Endothelial cell of umbilical vein (primary cell): ENCODE measurements at regions not wholly inside any gene's neighbourhood (a gene's known extent, or its start where the extent isn't known, plus 50 kb on each side); places are given as distances from the start of the nearest gene placed in this dataset.

Experiments used
- BruUV-seq: library from RNA; stranded (reverse); fragments of 400-500 nt; replicated peaks from 2 replicates; lab custom pipeline; 2021; lab: Mats Ljungman, UMichigan
- CTCF ChIA-PET: fragments of 300-600, 350-600 bp; sonication (Branson Sonifier 250); formaldehyde crosslinking; loops from one replicate; lab custom pipeline; 2021; ENCODE audit warnings: antibody characterized with exemption, inconsistent platforms; lab: Charles Lee
- POLR2A ChIA-PET: fragments of 300-600, 350-600 bp; sonication (Branson Sonifier 250); formaldehyde crosslinking; loops from one replicate; lab custom pipeline; 2021; ENCODE audit warnings: antibody characterized with exemption, inconsistent platforms; lab: Charles Lee
- DNase-seq: peaks from one replicate; pipeline ENCODE4 v3.0.0-alpha.2; 2011; ENCODE audit warnings: low read depth, low spot score
- FAIRE-seq: peaks from 2 replicates; lab custom pipeline; 2011; peaks lifted over from hg19 to GRCh38; lab: Jason Lieb, UNC
- H2AFZ ChIP-seq: 2 replicates; pipeline ENCODE4 v1.6.0; 2012; ENCODE audit warnings: low read depth, low read length, control low read depth, inconsistent platforms
- H3K27ac ChIP-seq: 2 replicates; pipeline ENCODE4 v1.5.1; 2011; ENCODE audit warnings: low read depth, mild to moderate bottlenecking, control low read depth, low read length, moderate library complexity; ENCODE audit not compliant: insufficient read depth
- H3K27me3 ChIP-seq, 2 experiments: 2 replicates each; pipeline versions ENCODE4 v1.6.0 to v1.6.1; 2011; ENCODE audit warnings: low read length in 2 of 2, mixed read lengths in 1 of 2; ENCODE audit not compliant: control insufficient read depth in 2 of 2, insufficient read depth in 2 of 2
- H3K36me3 ChIP-seq, 2 experiments: 2 replicates in 1 of 2; 3 replicates in 1 of 2; pipeline ENCODE4 v1.5.1; 2011; ENCODE audit warnings: low read length in 2 of 2, mild to moderate bottlenecking in 1 of 2, moderate library complexity in 1 of 2; ENCODE audit not compliant: control insufficient read depth in 2 of 2, insufficient read depth in 2 of 2; ENCODE audit errors: extremely low read depth in 1 of 2
- H3K4me1 ChIP-seq: 3 replicates; pipeline ENCODE4 v1.5.1; 2011; ENCODE audit warnings: mild to moderate bottlenecking, low read length; ENCODE audit not compliant: control insufficient read depth, insufficient read depth; ENCODE audit errors: extremely low read depth
- H3K4me2 ChIP-seq: 2 replicates; pipeline ENCODE4 v1.6.1; 2011; ENCODE audit warnings: low read length, control low read depth, mixed read lengths; ENCODE audit not compliant: insufficient read depth
- H3K4me3 ChIP-seq, 3 experiments: fragments of 200-600 bp in 1 of 3; sonication (generic), shearing (Covaris generic) in 1 of 3; replicated peaks in 1 of 3; 2 replicates each; pipeline ENCODE4 v1.5.1; 2011 to 2016; ENCODE audit warnings: control low read depth in 3 of 3, low read length in 3 of 3, mild to moderate bottlenecking in 2 of 3, inconsistent platforms in 1 of 3, low read depth in 1 of 3, moderate library complexity in 1 of 3; ENCODE audit not compliant: insufficient read depth in 1 of 3
- H3K79me2 ChIP-seq: 2 replicates; pipeline ENCODE4 v1.6.0; 2012; ENCODE audit warnings: low read length, inconsistent platforms; ENCODE audit not compliant: control insufficient read depth, insufficient read depth
- H3K9ac ChIP-seq: replicated peaks from 2 replicates; pipeline ENCODE3; 2011; ENCODE audit warnings: low read length, control low read depth; ENCODE audit not compliant: insufficient read depth; ENCODE audit errors: extremely low read depth
- H3K9me1 ChIP-seq: replicated peaks from 3 replicates; pipeline ENCODE4 v1.6.0; 2011; ENCODE audit warnings: mild to moderate bottlenecking, low read length; ENCODE audit not compliant: control insufficient read depth, insufficient read depth; ENCODE audit errors: extremely low read depth
- H3K9me3 ChIP-seq: replicated peaks from 2 replicates; pipeline ENCODE4 v1.5.1; 2012; ENCODE audit warnings: low read length, inconsistent platforms; ENCODE audit not compliant: control insufficient read depth, insufficient read depth
- H4K20me1 ChIP-seq: replicated peaks from 2 replicates; pipeline ENCODE3; 2011; ENCODE audit warnings: mild to moderate bottlenecking, low read length; ENCODE audit not compliant: control insufficient read depth, insufficient read depth; ENCODE audit errors: extremely low read depth
- EZH2 ChIP-seq: IDR thresholded peaks from 2 replicates; pipeline ENCODE4 v1.6.1; 2012; ENCODE audit warnings: borderline replicate concordance, low read depth, mild to moderate bottlenecking, moderate library complexity, low read length, inconsistent platforms; ENCODE audit not compliant: severe bottlenecking
- FOS ChIP-seq: IDR thresholded peaks from 2 replicates; pipeline ENCODE4 v1.6.1; 2011; ENCODE audit warnings: mild to moderate bottlenecking, low read length, moderate library complexity, borderline replicate concordance; ENCODE audit not compliant: insufficient read depth
- GATA2 ChIP-seq: IDR thresholded peaks from 2 replicates; pipeline ENCODE4 v1.7.0; 2011; ENCODE audit warnings: low read depth, mild to moderate bottlenecking, moderate library complexity, mixed read lengths, low read length; ENCODE audit not compliant: insufficient read length, insufficient read depth
- JUN ChIP-seq: IDR thresholded peaks from 2 replicates; pipeline ENCODE4 v1.6.1; 2011; ENCODE audit warnings: borderline replicate concordance, low read depth; ENCODE audit not compliant: insufficient read length, insufficient read depth
- MYC ChIP-seq: IDR thresholded peaks from one replicate; pipeline ENCODE4 v1.6.1; 2011; ENCODE audit warnings: mild to moderate bottlenecking, low read depth, low read length
- POLR2A ChIP-seq: IDR thresholded peaks from 2 replicates; pipeline ENCODE4 v1.6.1; 2012; ENCODE audit warnings: low read depth, mild to moderate bottlenecking, control low read depth, low read length
- POLR2AphosphoS5 ChIP-seq: IDR thresholded peaks from 2 replicates; pipeline ENCODE4 v1.6.1; 2012; ENCODE audit warnings: low read depth, mild to moderate bottlenecking, control low read depth, low read length, moderate library complexity; ENCODE audit not compliant: insufficient read depth
- dilution Hi-C: fragments of 300-500 bp; cut with MboI; formaldehyde crosslinking; loops from one replicate; pipeline ENCODE4 v1.15.0; 2019; ENCODE audit warnings: low sequenced_read_pairs; ENCODE audit not compliant: extremely low pct_ligation_motif_present
- intact Hi-C: fragments of 100-400 bp; cut with micrococcal nuclease; formaldehyde crosslinking; loops from one replicate; pipeline ENCODE4 v1.10.0; 2022
- TF ChIP-seq, protein P1 (sequence below), 2 donors: IDR thresholded peaks; 1 replicate in 1 of 2; 2 replicates in 1 of 2; pipeline ENCODE4 v1.5.1; 2011; ENCODE audit warnings: low read length in 2 of 2, mild to moderate bottlenecking in 2 of 2, moderate library complexity in 2 of 2, control low read depth in 1 of 2, inconsistent platforms in 1 of 2, low read depth in 1 of 2; ENCODE audit not compliant: insufficient read depth in 1 of 2; ENCODE audit errors: extremely low read depth in 1 of 2
- TF ChIP-seq, protein P2 (sequence below): IDR thresholded peaks from 2 replicates; pipeline ENCODE4 v1.6.1; 2011; ENCODE audit not compliant: insufficient read depth, insufficient read length

DNA sequence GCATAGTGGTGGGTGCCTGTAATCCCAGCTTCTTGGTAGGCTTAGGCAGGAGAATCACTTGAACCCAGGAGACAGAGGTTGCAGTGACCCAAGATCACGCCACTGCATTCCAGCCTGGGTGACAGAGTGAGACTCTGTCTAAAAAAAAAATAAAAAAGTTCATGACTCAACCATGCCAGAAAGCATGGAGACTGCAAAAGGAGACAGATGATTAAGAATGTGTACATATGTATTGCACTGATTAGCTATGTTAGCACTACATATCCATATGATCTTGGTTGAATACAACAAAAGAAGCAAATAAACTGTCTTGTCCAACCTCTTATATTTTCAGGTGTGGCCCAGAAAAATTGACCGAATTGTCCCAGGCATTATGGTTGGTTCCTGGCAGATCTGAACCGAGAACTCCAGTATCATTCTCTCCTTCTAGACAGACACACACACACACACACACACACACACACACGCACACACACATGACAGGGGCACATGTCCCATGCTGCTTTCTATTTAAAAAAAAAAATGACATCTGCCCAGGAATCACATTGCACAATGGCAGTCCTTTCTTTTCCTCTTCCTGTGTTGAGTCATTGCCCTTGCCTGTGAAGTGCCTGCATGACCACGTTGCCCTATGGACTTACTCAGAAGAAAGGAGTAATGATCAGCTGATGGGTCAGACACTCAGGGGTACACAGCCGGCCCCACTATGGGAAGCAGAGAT lies 65.6 kb downstream of the MYCN start:
- no peaks in the 10 kb centered on the region for H3K36me3 ChIP-seq
- TF ChIP-seq, protein P1, sequence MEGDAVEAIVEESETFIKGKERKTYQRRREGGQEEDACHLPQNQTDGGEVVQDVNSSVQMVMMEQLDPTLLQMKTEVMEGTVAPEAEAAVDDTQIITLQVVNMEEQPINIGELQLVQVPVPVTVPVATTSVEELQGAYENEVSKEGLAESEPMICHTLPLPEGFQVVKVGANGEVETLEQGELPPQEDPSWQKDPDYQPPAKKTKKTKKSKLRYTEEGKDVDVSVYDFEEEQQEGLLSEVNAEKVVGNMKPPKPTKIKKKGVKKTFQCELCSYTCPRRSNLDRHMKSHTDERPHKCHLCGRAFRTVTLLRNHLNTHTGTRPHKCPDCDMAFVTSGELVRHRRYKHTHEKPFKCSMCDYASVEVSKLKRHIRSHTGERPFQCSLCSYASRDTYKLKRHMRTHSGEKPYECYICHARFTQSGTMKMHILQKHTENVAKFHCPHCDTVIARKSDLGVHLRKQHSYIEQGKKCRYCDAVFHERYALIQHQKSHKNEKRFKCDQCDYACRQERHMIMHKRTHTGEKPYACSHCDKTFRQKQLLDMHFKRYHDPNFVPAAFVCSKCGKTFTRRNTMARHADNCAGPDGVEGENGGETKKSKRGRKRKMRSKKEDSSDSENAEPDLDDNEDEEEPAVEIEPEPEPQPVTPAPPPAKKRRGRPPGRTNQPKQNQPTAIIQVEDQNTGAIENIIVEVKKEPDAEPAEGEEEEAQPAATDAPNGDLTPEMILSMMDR (IDR thresholded peaks at IDR 0.05; ENCODE audit: extremely low read depth in 1 of 2, insufficient read depth in 1 of 2, low read depth in 1 of 2, low read length in 2 of 2), result no peak
- TF ChIP-seq MYC (no peak), JUN (no peak), POLR2A (no peak), GATA2 (no peak), FOS (no peak), POLR2AphosphoS5 (no peak), EZH2 (no peak)
- TF ChIP-seq, protein P2, sequence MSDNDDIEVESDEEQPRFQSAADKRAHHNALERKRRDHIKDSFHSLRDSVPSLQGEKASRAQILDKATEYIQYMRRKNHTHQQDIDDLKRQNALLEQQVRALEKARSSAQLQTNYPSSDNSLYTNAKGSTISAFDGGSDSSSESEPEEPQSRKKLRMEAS, result no peak
- DNase-seq (no peak), FAIRE-seq (no peak)
- no peaks in the 10 kb centered on the region for H3K9me3 ChIP-seq
- no peaks in the 10 kb centered on the region for H3K79me2 ChIP-seq
- H4K20me1 ChIP-seq, result no peaks in the 10 kb centered on the region
- H3K4me3 ChIP-seq, result no peak overlapping the region
- CTCF ChIA-PET, result no interaction called here
- POLR2A ChIA-PET, result no interaction called here
- no peaks in the 10 kb centered on the region for H3K27me3 ChIP-seq
- dilution Hi-C loops (no loop called here), intact Hi-C loops (no loop called here)
- H3K27ac ChIP-seq, result no peak overlapping the region
- H2AFZ ChIP-seq, result no peak overlapping the region
- H3K4me2 ChIP-seq, result no peak overlapping the region
- H3K9me1 ChIP-seq, result no peaks in the 10 kb centered on the region
- BruUV-seq, result no TSS peak
- H3K4me1 ChIP-seq, result no peaks in the 10 kb centered on the region
- no peak overlapping the region for H3K9ac ChIP-seq
